ENCODE measurements at regions not wholly inside any gene's neighbourhood (a gene's known extent, or its start where the extent isn't known, plus 50 kb on each side); places are given as distances from the start of the nearest gene placed in this dataset.

GRCh38 chr1:72938408-72938807 is 656.1 kb upstream of the NEGR1 start:
- no peak for DNase-seq (ENCODE audit: low read depth)

- DNase-seq (ENCODE audit: low read depth) = no peak
These were observed 655.6 kb upstream of the NEGR1 start for GRCh38 chr1:72937905-72938304.

GRCh38 chr1:72936942-72937341 is 654.6 kb upstream of the NEGR1 start:
- no peak for DNase-seq (ENCODE audit: low read depth)

- no peak for DNase-seq (ENCODE audit: low read depth)
These were observed 653.9 kb upstream of the NEGR1 start for GRCh38 chr1:72936151-72936740.

- no peak for DNase-seq (ENCODE audit: low read depth)
These were observed 649.7 kb upstream of the NEGR1 start for GRCh38 chr1:72932025-72932424.

- DNase-seq (ENCODE audit: low read depth) = no peak
These were observed 648.2 kb upstream of the NEGR1 start for GRCh38 chr1:72930528-72930927.

GRCh38 chr1:72918940-72919339 is 636.6 kb upstream of the NEGR1 start:
- DNase-seq (ENCODE audit: low read depth) = no peak

- DNase-seq (ENCODE audit: low read depth) = no peak
These were observed 635.6 kb upstream of the NEGR1 start for GRCh38 chr1:72917920-72918319.

GRCh38 chr1:72915581-72915980 is 633.2 kb upstream of the NEGR1 start:
- DNase-seq (ENCODE audit: low read depth) = no peak

- DNase-seq (ENCODE audit: low read depth) = no peak
These were observed 629.3 kb upstream of the NEGR1 start for GRCh38 chr1:72911656-72912055.

GRCh38 chr1:72896256-72896655 is 613.9 kb upstream of the NEGR1 start:
- no peak for DNase-seq (ENCODE audit: low read depth)

- no peak for DNase-seq (ENCODE audit: low read depth)
These were observed 610.1 kb upstream of the NEGR1 start for GRCh38 chr1:72892461-72892860.

GRCh38 chr1:72891976-72892375 is 609.6 kb upstream of the NEGR1 start:
- no peak for DNase-seq (ENCODE audit: low read depth)

GRCh38 chr1:72885841-72886240 is 603.5 kb upstream of the NEGR1 start:
- DNase-seq (ENCODE audit: low read depth) = no peak

- no peak for DNase-seq (ENCODE audit: low read depth)
These were observed 602.7 kb upstream of the NEGR1 start for GRCh38 chr1:72885017-72885416.

- DNase-seq (ENCODE audit: low read depth) = no peak
These were observed 587.5 kb upstream of the NEGR1 start for GRCh38 chr1:72869873-72870272.

GRCh38 chr1:72869441-72869840 is 587.1 kb upstream of the NEGR1 start:
- no peak for DNase-seq (ENCODE audit: low read depth)

GRCh38 chr1:72851597-72851996 is 569.3 kb upstream of the NEGR1 start:
- DNase-seq (ENCODE audit: low read depth) = no peak

GRCh38 chr1:72848997-72849396 is 566.7 kb upstream of the NEGR1 start:
- DNase-seq (ENCODE audit: low read depth) = no peak

- no peak for DNase-seq (ENCODE audit: low read depth)
These were observed 565.3 kb upstream of the NEGR1 start for GRCh38 chr1:72847651-72848050.

- DNase-seq (ENCODE audit: low read depth) = no peak
These were observed 564.3 kb upstream of the NEGR1 start for GRCh38 chr1:72846476-72847278.

GRCh38 chr1:72845981-72846380 is 563.6 kb upstream of the NEGR1 start:
- DNase-seq (ENCODE audit: low read depth) = no peak

GRCh38 chr1:72845381-72845780 is 563.0 kb upstream of the NEGR1 start:
- no peak for DNase-seq (ENCODE audit: low read depth)

GRCh38 chr1:72837781-72838180 is 555.4 kb upstream of the NEGR1 start:
- no peak for DNase-seq (ENCODE audit: low read depth)
